Activated naive CD4-positive, alpha-beta T cell treated with anti-CD3 and anti-CD28 coated beads, Interleukin-2, amount 50 U/mL, for 72 hours (primary cell): ENCODE measurements at regions not wholly inside any gene's neighbourhood (a gene's known extent, or its start where the extent isn't known, plus 50 kb on each side); places are given as distances from the start of the nearest gene placed in this dataset.
A peak's percentile ranks its signal among the peaks of the same experiment; 100 is the strongest.
"Not testable (repeated sequence)": the region's sequence is repeated elsewhere in the genome, so short reads cannot be mapped to it uniquely, and the experiment has no call there.

Source experiments
- ATAC-seq, 2 donors: fragments of 150-1000 bp; cut with Tn5 transposase; 2 replicates each; pipeline ENCODE4 v1.10.0; 2021; ENCODE audit warnings: mild to moderate bottlenecking in 2 of 2, moderate library complexity in 2 of 2
- DNase-seq, 2 donors: peaks; one replicate each; pipeline ENCODE4 v3.0.0; 2021 to 2022; ENCODE audit warnings: low spot score in 2 of 2
- H3K27ac Mint-ChIP-seq, 2 donors: one replicate each; pipeline ENCODE4 v1.8.0; 2022; ENCODE audit warnings: mild to moderate bottlenecking in 2 of 2, mixed read lengths in 2 of 2
- H3K36me3 Mint-ChIP-seq, 2 donors: one replicate each; pipeline ENCODE4 v1.8.0; 2022; ENCODE audit warnings: mixed read lengths in 2 of 2
- H3K9me3 Mint-ChIP-seq, 2 donors: one replicate each; pipeline ENCODE4 v1.8.0; 2022; ENCODE audit warnings: mixed read lengths in 2 of 2

DNA sequence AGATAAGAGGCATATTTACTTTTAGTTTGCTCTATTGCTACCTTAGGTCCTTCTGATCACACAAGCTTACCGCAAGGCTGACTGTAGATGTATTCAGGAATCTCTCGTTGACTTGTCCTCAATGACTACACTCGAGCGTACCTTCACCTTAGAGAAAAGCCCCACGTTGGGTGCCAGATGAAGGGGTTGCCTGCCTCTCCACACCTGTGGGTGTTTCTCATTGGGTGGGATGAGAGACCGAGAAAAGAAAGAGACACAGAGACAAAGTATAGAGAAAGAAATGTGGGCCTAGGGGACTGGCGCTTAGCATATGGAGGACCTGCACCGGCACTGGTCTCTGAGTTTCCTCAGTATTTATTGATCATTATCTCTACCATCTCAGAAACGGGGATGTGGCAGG is 51.8 kb downstream of the ASCL4 start:
- H3K36me3 Mint-ChIP-seq: peaks cover 20 to 29% of the 10 kb centered on the region in 2 donors
- no peak overlapping the region for H3K27ac Mint-ChIP-seq
- H3K9me3 Mint-ChIP-seq: peaks cover 20 to 26% of the 10 kb centered on the region in 2 donors
- DNase-seq (no peak), ATAC-seq (no peak)

DNA sequence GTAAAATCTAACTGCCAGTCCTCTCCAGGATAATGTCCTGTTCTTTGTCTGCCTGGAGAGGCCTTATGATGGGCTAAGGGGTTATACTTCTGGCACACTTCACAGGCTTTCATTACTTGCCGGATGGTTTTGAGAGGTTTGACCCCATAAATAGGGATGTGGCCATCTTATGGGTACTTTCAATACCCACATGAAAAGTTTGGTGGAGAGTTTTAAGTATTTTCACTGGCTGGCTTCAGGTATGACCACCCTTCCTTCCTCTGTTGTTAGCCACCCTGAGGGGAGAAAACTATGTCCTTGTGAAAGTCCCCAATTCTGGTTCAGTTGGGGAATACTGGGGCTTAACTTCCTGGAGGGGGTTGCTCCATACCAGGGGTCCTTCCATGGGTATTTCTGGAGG is 54.8 kb downstream of the ASCL4 start:
- H3K27ac Mint-ChIP-seq: no peak overlapping the region
- ATAC-seq: no peak
- H3K9me3 Mint-ChIP-seq: peaks cover 15 to 26% of the 10 kb centered on the region in 2 donors
- peaks cover 20 to 24% of the 10 kb centered on the region in 2 donors for H3K36me3 Mint-ChIP-seq
- no peak for DNase-seq

DNA sequence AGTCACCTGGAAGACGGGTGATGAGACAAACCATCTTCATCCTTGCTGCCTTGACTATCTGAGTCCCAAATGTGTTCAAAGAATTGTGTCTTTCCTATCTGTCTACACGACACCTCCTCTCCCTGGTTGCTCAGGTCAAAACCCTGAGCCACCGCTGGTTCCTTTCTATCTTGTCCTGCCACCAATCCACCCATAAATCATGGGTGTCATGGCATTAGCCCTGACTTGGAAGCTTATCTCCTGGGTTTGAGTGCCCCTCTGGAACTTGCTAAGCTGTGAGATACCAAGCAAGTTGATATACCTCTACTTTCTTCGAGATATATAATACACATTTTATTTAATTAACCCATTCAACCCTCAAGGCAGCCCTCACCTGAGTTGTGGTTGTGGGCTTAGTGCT is 57.9 kb downstream of the ASCL4 start:
- no peak overlapping the region for H3K27ac Mint-ChIP-seq
- peaks cover 1 to 9% of the 10 kb centered on the region in 2 donors for H3K36me3 Mint-ChIP-seq
- DNase-seq (no peak), ATAC-seq (no peak)
- H3K9me3 Mint-ChIP-seq: peaks cover 5% of the 10 kb centered on the region in 2 donors

DNA sequence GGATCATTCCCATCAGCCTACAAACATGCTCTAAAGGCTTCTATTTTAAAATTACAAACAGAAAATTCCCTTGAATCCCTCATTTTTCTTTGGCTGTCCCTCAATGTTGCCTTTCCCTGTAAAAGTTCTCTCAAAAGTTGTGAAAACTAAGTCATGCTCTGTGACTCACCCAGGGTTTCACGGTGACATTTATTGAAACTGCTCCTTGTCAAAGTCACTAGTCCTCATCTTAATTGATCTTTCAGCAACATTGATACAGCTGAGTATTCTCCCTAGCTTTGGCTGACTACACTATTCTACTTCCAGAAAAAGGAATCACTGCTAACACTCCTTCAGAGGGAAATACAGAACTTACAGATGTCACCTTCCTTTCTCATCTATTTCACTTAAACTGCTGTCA is 65.7 kb downstream of the ASCL4 start:
- ATAC-seq (peak in 1 of 2 donors; percentile 67), DNase-seq (no peak)
- Mint-ChIP-seq H3K27ac (no peak overlapping the region), H3K36me3 (no peaks in the 10 kb centered on the region), H3K9me3 (no peaks in the 10 kb centered on the region)

DNA sequence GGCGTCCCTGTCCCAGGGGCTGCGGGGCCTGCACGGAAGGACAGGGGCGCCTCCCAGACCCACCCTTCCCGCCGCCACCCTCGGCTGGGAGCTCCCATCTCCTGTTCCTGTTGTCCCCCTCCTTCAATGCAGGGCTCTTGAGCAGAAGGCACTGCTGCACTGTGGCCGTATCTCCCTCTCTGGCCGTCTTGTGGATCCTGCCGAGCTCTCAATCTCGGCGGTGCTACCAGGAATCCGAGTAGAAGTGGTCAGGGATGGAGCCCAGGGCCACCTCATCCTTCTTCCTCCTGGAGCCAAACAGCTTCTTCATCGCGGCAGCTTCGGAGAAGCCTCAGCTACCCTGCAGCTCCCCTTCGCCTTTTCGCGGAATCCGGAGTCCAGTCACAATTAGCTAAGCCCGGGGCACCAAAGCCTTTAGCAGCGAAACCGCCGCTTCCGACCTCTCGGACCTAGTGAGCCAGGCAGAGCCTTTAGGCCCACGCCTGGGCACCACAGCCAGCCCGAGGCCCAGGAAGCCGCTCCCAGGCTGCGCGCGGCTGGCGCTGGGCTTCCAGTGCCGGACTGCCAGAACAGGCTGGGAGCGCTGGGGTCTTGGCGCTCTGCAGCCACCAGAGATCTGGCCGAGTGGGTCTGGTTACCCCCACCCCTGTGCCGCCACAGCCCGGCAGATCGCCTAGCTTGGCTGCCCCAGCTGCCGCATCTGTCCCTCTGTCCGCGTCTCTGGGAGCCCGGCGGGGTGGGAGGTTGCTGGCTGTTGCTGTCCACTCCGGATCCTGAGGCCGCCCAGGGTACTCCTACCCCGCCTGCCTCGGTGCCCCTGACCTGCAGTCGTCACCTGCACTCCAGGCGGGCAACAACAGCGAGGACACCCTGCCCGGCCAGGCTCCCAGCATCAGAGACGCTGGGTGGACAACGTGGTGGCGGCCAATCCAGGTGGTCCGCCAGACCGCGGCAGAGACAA is 69.1 kb downstream of the ASCL4 start:
- no peak for DNase-seq
- H3K27ac Mint-ChIP-seq: no peak overlapping the region
- no peaks in the 10 kb centered on the region for H3K9me3 Mint-ChIP-seq
- H3K36me3 Mint-ChIP-seq: no peaks in the 10 kb centered on the region
- peak in 1 of 2 donors; percentile 22 for ATAC-seq

DNA sequence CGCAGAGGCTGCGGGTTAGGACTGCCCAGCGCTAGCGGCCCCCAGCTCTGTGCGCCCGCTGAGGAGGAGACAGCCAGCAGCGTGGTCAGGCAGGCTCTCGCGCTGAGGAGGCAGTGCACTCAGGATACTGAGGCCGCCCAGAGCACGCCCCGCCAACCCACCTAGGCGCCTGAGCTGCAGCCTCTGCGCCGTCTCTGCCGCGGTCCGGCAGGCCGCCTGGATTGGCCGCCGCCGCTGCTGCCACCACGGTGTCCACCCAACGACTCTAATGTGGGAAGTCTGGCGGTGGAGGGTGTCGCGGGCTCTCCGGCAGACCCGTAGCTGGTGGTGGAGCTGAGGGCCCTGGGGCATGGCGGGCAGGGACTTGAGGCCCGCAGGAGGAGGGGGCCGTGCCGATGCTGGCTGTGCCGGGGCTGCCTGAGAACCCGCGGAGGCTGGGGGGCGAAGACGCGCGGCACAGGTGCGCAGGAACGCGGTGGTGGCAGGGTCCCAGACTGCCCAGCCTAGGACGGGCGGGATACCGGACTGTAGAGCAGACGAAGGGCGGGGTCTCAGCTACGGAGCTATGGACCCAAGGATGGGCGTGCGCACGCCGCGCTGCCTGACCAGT is 69.9 kb downstream of the ASCL4 start:
- no peaks in the 10 kb centered on the region for H3K36me3 Mint-ChIP-seq
- DNase-seq (no peak), ATAC-seq (peak in 1 of 2 donors; percentile 40)
- H3K27ac Mint-ChIP-seq: no peak overlapping the region
- no peaks in the 10 kb centered on the region for H3K9me3 Mint-ChIP-seq

DNA sequence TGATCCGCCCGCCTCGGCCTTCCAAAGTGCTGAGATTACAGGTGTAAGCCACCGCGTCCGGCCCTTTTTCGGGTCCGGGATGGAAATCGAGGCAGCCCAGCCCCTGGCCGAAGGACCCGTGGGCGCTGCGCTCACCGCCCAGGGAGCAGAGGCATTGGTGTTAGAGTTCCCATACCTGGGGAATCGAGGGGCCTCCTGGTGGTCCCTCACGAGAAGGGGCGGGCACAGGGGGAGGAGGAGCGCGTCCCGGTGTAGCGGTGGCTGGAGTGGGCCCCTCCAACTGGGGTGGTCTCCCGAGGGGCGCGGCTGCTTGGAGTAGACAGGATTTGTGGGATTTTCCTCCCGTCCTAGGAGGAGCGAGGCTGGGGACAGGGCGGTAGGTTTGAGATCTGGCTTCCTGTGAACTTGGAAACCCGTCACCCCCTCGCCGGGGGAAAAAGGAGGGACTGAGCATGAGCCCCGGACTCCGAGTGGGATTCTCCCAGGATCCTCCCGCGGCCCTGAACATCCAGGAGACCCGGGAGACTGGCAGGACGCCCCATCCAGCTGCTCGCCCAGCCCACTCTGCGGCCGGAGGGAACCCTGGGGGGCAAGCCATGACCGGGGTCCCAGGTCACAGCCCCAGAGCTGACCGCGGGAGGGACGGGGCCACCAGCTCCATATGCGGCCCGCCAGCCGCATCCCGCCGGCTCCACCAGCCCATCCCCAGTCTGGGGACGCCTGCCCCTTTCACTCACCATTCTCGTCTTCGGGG is 70.9 kb downstream of the ASCL4 start:
- DNase-seq (no peak), ATAC-seq (no peak)
- no peaks in the 10 kb centered on the region for H3K36me3 Mint-ChIP-seq
- no peak overlapping the region for H3K27ac Mint-ChIP-seq
- H3K9me3 Mint-ChIP-seq: no peaks in the 10 kb centered on the region

DNA sequence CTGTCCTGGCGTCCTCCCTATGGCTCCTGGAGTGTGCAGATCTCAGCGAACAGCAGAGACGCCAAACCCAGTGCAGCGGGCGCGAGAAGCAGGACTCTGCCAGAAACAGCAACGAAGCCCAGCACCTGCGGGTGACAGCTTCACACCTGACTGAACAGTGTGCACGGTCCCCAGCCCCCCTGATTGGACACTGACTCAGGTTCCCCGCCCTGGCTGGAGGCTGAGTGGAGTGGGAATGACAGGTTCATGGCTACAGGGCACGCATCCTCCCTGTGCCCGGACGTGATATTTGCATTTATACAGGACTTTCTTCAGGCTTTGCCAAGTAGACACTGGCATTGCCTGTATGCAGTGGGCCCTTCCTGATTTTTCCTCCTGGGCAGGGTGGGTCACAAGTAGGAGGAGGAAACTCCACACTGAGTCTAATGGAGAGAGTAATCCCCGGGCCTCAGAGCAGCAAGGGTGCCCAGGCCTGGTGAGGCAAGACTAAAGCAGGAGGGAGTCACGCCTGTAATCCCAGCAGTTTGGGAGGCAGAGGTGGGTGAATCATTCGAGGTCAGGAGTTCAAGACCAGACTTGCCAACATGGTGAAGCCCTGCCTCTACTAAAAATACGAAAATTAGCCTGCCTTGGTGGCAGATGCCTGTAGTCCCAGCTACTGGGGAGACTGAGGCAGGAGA is 71.6 kb downstream of the ASCL4 start:
- ATAC-seq: no peak
- H3K36me3 Mint-ChIP-seq: no peaks in the 10 kb centered on the region
- H3K27ac Mint-ChIP-seq: no peak overlapping the region
- no peak for DNase-seq
- H3K9me3 Mint-ChIP-seq: no peaks in the 10 kb centered on the region

DNA sequence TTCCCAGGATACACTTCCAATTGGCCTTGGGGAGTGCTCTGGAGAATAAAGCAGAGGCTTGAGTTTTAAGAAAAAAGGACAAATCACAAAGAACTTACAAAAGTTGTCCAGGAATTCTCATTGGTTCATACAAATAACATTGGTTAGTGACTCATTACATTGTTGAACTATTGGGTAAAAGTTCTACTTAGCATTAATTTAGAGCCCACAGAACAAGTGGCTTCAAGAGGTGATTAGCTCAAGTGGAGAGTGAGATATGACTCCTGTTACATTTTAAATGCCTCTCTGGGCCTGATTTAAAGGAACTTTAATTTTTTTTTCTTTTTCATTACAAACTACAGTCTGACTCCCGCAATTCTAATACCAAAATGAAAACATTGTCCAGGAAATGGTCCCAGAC is 72.9 kb downstream of the ASCL4 start:
- no peak for ATAC-seq
- no peak for DNase-seq
- Mint-ChIP-seq H3K36me3 (no peaks in the 10 kb centered on the region), H3K9me3 (no peaks in the 10 kb centered on the region), H3K27ac (no peak overlapping the region)

DNA sequence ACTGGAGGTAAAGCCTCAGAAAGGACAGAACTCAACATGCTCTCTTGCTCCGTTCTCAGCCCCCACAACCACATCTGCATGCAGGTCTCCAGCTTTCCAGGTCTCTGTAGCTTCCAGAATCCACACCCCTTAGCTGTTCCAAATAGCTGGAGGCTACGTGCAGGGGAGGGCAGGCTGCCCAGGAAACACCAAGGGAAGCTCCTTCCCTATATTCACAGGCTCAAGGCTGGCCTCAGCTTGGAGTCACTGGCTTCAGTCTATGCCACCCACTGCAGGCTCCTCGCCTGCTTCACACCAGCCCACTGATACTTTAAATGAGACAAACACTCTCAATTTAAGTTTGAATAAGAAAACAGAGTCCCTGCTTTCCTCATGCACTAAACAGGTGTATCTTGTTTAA is 73.3 kb downstream of the ASCL4 start:
- H3K36me3 Mint-ChIP-seq: no peaks in the 10 kb centered on the region
- DNase-seq (no peak), ATAC-seq (no peak)
- H3K9me3 Mint-ChIP-seq: no peaks in the 10 kb centered on the region
- H3K27ac Mint-ChIP-seq: no peak overlapping the region

DNA sequence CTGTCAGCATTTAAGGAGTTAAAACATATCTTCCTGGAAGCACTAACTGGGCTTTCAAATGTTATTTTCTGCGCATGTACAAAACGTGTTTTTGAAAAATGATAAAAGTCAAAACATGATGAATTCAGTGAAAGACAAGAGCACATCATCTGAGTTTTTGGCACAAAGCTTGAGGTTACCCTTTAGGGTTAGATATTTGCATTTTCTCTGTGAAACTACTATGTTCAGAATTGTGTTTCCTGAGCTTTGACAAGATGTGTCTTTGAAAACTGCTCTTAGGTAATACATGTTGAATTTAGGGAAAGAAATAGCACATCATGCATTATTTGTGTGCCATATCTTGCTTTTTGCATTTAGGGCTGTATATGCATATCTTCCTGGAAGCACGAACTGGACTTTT is 79.0 kb downstream of the ASCL4 start:
- no peak for ATAC-seq
- Mint-ChIP-seq H3K27ac (no peak overlapping the region), H3K36me3 (no peaks in the 10 kb centered on the region), H3K9me3 (no peaks in the 10 kb centered on the region)
- no peak for DNase-seq

DNA sequence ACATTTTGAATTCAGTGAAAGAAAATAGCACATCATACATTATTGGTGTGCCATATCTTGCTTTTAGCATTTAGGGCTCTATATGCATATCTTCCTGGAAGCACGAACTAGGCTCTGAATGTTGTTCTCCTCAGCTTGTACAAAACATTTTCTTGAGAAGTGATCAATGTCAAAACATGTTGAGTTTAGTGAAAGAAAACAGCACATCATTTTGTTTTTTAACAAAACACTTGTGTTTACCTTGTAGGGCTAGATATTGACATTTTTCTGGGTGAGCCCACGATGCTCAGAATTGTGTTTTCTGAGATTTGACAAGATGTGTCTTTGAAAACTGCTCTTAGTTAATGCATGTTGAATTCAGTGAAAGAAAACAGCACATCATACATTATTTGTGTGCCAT is 81.0 kb downstream of the ASCL4 start:
- no peak overlapping the region for H3K27ac Mint-ChIP-seq
- H3K36me3 Mint-ChIP-seq: no peaks in the 10 kb centered on the region
- no peak for DNase-seq
- H3K9me3 Mint-ChIP-seq: no peaks in the 10 kb centered on the region
- no peak for ATAC-seq

DNA sequence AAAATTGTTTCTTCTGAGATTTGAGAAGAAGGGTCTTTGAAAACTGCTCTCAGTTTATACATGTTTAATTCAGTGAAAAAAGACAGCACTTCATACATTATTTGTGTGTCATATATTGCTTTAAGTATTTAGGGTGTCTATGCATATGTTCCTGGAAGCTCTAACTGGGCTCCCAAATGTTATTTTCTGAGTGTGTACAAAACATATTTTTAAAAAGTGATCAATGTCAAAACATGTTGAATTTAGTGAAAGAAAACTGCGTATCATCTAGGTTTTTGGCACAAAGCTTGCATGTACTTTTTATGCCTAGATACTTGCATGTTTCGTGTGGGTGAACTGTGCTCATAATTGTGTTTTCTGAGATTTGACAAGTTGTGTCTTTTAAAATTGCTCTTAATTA is 81.6 kb downstream of the ASCL4 start:
- no peak for DNase-seq
- H3K36me3 Mint-ChIP-seq: no peaks in the 10 kb centered on the region
- no peak for ATAC-seq
- no peaks in the 10 kb centered on the region for H3K9me3 Mint-ChIP-seq
- no peak overlapping the region for H3K27ac Mint-ChIP-seq

DNA sequence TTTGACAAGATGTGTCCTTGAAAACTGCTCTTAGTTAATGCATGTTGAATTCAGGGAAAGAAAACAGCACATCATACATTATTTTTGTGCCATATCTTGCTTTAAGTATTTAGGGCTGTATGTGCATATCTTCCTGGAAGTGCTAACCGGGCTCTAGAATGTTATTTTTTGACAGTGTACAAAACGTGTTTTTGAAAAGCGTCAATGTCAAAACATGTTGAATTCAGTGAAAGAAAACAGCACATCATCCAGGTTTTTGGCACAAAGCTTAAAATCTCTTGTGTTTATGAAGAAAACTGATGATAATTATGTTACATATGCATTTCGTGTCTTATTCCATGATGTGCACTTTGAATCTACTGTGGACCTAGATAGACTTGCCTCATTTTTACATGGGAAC is 82.7 kb downstream of the ASCL4 start:
- ATAC-seq (no peak), DNase-seq (no peak)
- Mint-ChIP-seq H3K9me3 (no peaks in the 10 kb centered on the region), H3K36me3 (no peaks in the 10 kb centered on the region), H3K27ac (no peak overlapping the region)

DNA sequence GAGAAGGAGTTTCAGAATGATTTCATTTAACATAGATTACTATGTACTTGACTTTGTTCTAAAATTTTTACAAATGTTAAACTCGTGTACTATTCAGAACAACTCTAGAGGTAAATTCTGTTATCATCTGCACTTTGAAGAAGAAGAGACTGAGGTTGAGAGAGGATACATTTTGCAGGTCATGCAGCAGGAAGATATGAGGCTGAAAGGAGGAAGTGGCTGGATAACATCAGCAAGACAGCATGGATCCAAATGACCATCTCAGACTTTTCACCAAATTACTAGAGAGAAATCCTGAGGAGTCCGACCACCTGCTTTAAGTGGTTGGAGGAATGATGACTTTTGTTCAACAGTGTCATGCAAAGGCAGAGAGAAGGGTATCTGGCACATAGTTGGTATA is 84.9 kb downstream of the ASCL4 start:
- Mint-ChIP-seq H3K27ac (no peak overlapping the region), H3K36me3 (peaks cover 4 to 5% of the 10 kb centered on the region in 2 donors), H3K9me3 (no peaks in the 10 kb centered on the region)
- ATAC-seq (no peak), DNase-seq (no peak)

DNA sequence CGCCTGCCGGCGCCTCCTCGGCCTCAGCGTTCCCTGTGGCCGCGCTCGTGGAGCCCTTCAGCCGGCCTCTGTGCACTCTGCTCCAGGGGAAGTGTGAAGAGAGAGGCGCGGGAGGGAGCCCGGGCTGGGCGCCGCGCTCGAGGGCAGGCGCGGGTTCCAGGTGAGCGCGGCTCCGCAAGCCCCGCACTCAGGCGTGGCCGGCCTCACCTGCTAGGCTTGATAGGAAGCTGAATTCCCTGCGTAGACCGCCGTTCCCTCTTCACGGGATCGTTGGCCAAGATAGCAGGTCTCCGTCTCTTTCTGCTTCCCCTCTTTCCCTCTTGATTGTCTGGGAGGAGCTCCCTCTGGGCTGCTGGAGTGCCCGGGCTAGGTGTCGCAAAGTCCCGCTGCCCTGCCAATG is 89.7 kb downstream of the ASCL4 start:
- ATAC-seq (no peak), DNase-seq (no peak)
- no peaks in the 10 kb centered on the region for H3K9me3 Mint-ChIP-seq
- H3K27ac Mint-ChIP-seq: no peak overlapping the region
- H3K36me3 Mint-ChIP-seq: peaks cover 4 to 5% of the 10 kb centered on the region in 2 donors

DNA sequence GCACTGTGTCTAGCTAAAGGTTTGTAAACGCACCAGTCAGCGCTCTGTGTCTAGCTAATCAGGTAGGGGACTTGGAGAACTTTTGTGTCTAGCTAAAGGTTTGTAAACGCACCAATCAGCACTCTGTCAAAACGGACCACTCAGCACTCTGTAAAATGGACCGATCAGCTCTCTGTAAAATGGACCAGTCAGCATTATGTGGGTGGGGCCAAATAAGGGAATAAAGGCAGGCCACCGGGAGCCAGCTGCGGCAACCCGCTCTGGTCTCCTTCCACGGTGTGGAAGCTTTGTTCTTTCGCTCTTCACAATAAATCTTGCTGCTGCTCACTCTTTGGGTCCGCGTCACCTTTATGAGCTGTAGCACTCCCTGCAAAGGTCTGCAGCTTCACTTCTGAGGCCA is 90.2 kb downstream of the ASCL4 start:
- H3K27ac Mint-ChIP-seq, ATAC-seq, H3K36me3 Mint-ChIP-seq, DNase-seq, H3K9me3 Mint-ChIP-seq: not testable (repeated sequence)
